Inferior parietal cortex (tissue), 1 donor: ENCODE measurements at regions not wholly inside any gene's neighbourhood (a gene's known extent, or its start where the extent isn't known, plus 50 kb on each side); places are given as distances from the start of the nearest gene placed in this dataset.
A peak's percentile ranks its signal among the peaks of the same experiment; 100 is the strongest.
"Not testable (repeated sequence)": the region's sequence is repeated elsewhere in the genome, so short reads cannot be mapped to it uniquely, and the experiment has no call there.

ENCODE experiments used
- DNase-seq: peaks from one replicate; pipeline ENCODE4 v3.0.0-alpha.2; 2016; ENCODE audit errors: extremely low spot score

- DNase-seq = no peak
These were observed 442.6 kb downstream of the MAT2B start for GRCh38 chr5:163947848-163948666.

DNA sequence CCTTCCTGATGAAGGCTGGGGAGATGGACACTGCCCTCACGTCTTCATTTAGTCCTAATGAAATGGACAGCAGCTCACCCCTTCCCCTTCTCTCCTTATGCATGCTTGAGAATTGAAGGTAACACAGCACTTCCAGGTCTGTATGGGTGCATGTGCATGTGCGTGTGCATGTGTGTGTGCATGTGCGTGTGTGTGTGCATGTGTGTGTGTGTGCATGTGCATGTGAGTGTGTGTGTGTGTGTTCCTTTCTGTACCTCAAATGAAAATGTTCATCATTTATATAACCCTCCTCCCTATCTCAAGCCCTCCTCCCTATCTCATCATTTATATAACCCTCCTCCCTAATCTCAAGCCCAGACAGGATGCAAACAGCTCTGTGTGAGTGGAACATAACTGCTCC lies 444.8 kb downstream of the MAT2B start:
- DNase-seq = no peak

DNA sequence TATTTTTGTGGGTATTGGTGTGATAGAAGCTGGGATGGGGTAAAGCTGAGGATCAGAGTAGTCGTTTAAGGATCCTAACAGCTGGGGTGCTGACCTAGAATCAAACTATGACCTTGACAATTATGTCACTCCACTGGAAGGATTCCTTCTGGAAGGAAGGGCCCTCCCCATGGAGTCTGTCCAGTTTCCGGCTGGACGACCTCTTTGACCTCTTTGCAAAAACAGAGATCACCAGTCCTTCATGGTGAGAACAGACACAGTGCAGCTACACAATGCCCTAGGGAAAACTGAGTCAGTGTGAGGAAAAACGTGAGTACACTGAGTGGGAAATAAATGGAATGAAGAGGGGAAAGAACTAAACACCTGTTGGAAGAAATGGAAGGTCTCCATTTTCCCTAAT lies 445.6 kb downstream of the MAT2B start:
- DNase-seq = no peak

GRCh38 chr5:163953901-163954300 lies 448.5 kb downstream of the MAT2B start:
- no peak for DNase-seq

- DNase-seq = not testable (repeated sequence)
These were observed 455.8 kb downstream of the MAT2B start for GRCh38 chr5:163961230-163961629.

DNA sequence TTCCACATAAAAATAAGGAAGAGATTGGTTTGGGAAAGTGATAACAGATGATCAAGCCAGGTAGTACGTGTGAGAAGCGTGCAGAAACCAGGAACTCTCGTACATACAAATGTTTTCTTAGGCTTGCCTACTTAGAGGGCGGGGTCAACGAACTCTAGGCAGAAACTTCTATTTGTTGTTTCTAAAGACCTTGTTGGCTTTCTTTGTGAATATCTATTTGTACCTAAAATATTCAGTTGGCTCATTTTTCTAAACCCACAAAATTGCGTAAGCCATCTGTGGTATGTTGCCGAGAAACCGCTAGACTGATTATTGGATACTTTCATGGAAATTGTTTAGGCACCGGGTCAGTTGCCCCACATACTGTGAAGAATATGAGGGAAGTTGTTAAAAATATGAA lies 458.5 kb downstream of the MAT2B start:
- no peak for DNase-seq

DNA sequence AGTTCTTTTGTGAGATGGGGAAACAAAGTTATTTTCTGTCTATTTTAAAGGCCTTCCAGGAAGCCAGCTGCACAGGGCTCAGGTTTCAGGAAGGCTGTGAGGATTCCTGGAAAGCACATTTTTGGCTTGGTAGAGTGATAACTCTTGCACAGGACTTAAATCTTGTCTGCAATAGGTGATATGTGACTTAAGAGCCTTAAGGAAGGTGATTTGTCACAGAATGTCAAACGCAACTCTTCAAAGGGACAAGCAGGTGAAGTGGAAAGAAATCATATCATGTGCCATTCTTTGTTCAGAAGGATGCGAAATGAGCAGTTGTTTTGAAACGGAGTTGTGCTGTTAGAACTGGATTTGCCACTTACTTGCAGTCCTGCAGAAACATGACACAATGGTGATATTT lies 459.3 kb downstream of the MAT2B start:
- DNase-seq = peak; percentile 13

- no peak for DNase-seq
These were observed 461.8 kb downstream of the MAT2B start for GRCh38 chr5:163967268-163967667.

DNA sequence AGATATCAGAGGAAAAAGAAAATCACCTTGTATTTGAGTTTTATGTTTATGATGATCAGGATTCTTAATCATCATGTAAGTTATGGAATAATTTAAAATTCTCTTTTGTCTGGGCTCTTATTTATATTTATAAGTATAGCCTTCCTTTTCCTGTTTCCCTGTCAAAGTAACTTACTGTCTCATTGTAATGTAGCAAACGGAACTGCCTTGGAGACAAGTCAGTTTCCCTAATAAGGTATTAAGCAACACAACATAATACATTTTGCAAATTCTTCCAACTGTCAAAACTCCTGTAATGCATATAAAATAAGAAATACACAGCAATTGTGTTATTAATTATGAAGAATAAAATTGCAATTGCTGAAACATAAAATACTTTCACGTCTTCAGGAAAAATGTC lies 463.2 kb downstream of the MAT2B start:
- no peak for DNase-seq

DNA sequence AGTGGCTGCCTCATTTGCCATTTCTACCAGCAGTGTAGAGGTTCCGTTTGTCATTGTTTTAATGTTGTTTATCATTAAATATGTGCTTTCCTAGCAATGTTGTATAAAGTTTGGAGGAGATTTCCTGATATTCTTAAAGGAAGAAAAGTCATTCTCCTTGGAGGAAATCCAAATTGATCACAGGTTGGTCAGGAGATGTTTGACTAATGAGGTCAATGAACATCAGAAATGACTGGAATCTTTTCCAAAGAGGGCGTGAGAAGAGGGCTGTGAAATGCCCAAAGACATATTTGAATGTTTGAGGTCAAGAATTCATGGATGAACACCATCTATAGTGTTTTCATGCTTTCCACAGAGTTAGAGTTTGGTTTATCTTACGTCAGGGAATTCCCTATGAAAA lies 471.3 kb downstream of the MAT2B start:
- no peak for DNase-seq

GRCh38 chr5:163978897-163979296 lies 473.5 kb downstream of the MAT2B start:
- no peak for DNase-seq

DNA sequence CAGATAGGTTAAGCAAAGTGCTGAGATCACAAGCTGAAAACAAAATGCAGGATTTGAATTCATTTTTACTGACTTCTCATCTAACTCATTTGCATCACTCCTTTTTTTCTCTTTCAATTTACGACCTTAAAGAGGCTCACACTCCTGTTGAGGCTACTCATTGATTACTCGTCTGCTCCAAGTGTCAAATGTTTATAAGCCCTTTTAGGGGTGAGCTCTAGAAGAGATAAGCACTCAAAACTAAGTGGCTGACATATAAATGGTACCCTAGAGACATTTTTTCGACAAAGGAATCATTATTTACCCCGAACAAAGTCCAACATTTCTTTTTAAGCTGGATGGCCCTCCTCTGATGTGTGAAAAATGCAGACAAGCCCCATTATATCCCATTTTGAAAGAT lies 483.1 kb downstream of the MAT2B start:
- DNase-seq = no peak

- no peak for DNase-seq
These were observed 487.7 kb downstream of the MAT2B start for GRCh38 chr5:163993126-163993525.

- no peak for DNase-seq
These were observed 489.8 kb downstream of the MAT2B start for GRCh38 chr5:163995206-163995605.

DNA sequence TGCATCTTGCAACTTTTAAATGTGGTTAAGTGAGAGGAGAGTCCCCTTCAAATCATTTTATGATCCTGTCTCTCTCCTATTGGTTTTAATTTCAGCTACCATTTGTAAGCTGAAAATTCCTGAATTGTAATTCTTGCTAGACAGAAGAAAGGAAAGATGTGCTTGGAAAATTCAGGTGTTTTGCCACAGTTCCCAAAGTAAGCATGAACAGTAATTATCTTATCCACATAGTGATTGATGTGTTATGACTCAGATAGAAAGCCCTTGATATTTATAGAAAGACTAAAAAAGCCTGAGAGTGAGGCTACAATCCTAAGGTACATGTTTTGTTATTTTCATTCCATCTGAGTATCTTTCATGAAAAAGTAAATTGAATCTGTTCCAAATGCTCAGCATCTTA lies 492.5 kb downstream of the MAT2B start:
- no peak for DNase-seq

GRCh38 chr5:164000241-164000640 lies 494.8 kb downstream of the MAT2B start:
- DNase-seq = no peak

DNA sequence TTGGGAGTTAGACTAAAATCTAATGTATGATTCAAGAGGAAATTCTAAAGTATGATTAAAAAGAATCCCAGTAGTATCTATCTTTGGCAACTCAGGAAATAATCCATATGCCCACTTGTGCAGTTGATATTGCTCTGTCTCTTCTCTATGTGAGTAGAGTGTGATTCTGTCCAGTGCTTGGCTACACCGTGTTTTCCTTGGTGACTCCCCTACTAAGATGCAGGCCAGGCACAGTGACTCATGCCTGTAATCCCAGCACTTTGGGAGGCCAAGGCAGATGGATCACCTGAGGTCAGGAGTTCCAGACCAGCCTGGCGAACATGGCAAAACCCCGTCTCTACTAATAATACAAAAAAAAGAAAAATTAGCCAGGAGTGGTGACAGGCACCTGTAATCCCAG lies 495.4 kb downstream of the MAT2B start:
- no peak for DNase-seq

GRCh38 chr5:164002214-164002613 lies 496.8 kb downstream of the MAT2B start:
- DNase-seq = no peak

- DNase-seq = peak; percentile 38
These were observed 497.2 kb downstream of the MAT2B start for GRCh38 chr5:164002628-164003027.

DNA sequence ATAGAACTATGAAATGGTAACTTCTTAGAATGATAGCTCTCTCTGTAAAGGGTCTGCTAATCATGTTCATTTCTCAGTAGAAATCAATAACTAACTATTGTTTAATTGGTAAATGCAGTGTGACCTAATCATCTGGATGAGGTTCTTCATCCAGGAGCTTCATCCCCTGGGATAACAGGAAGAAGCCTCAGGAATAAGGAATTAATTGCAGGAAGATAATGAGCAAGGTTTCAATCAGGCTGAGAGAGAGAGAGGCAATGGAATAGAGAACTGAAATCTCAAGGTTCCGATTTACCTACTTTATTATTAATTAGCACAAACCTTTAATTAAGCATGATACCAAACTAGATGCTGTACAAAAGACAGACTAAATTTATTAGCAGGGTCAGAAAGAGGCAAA lies 499.7 kb downstream of the MAT2B start:
- no peak for DNase-seq

DNA sequence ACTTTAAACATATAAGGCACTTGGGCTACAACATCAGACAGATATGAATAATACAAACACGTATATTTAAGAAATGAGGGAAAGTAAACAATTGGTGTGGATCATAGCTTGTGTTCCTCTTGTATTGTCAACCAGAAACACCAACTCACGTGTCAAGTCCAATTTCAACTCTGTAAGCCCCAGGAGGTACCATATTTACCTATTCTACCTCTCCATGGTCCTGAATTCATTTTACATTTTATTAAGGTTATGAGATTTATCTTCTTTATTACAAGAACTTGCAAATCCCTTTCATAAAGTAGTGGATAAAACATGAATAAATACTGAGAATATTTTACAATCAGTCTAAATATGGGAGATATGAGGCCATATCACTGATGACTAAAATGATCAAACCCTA lies 501.6 kb downstream of the MAT2B start:
- DNase-seq = no peak

- DNase-seq = no peak
These were observed 504.2 kb downstream of the MAT2B start for GRCh38 chr5:164009621-164010020.

DNA sequence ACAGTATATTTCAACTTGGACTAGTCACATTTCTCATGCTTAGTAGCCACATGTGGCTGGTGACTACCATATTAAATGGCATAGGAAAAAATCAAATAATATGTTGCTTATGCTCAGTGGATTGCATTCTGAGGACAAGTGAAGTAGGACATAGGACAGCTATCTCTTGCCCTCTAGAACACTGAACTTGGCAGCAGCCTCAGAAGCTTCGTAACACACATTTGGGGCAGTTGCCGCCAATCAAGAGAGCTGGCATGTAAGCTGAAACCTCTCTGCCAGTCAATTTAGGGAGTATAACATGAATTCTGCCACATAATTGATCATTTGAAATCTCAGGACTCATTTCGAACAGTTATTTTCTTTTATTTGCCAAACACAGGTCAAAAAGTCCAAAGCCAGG lies 505.5 kb downstream of the MAT2B start:
- no peak for DNase-seq

GRCh38 chr5:164012371-164012770 lies 507.0 kb downstream of the MAT2B start:
- no peak for DNase-seq
